MM.1S (cell line): ENCODE measurements at regions not wholly inside any gene's neighbourhood (a gene's known extent, or its start where the extent isn't known, plus 50 kb on each side); places are given as distances from the start of the nearest gene placed in this dataset.

Experiments used
- EZH2 ChIP-seq: fragments of 300-600 bp; sonication (generic); optimal IDR thresholded peaks from 2 replicates; pipeline ENCODE3; 2017; ENCODE audit warnings: low read depth, mild to moderate bottlenecking, antibody characterized with exemption, low read length, mixed read lengths
- TF ChIP-seq, protein P1 (sequence below): fragments of 300-600 bp; sonication (generic); IDR thresholded peaks from 2 replicates; pipeline ENCODE4 v1.5.1; 2016; ENCODE audit warnings: antibody characterized with exemption, low read length, mixed read lengths

GRCh38 chr18:40630496-40630895, 1324.5 kb upstream of the PIK3C3 start:
- TF ChIP-seq, protein P1, sequence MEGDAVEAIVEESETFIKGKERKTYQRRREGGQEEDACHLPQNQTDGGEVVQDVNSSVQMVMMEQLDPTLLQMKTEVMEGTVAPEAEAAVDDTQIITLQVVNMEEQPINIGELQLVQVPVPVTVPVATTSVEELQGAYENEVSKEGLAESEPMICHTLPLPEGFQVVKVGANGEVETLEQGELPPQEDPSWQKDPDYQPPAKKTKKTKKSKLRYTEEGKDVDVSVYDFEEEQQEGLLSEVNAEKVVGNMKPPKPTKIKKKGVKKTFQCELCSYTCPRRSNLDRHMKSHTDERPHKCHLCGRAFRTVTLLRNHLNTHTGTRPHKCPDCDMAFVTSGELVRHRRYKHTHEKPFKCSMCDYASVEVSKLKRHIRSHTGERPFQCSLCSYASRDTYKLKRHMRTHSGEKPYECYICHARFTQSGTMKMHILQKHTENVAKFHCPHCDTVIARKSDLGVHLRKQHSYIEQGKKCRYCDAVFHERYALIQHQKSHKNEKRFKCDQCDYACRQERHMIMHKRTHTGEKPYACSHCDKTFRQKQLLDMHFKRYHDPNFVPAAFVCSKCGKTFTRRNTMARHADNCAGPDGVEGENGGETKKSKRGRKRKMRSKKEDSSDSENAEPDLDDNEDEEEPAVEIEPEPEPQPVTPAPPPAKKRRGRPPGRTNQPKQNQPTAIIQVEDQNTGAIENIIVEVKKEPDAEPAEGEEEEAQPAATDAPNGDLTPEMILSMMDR, result no peak
- TF ChIP-seq EZH2, result no peak
